Omental fat pad (tissue), 3 donors: ENCODE measurements at regions not wholly inside any gene's neighbourhood (a gene's known extent, or its start where the extent isn't known, plus 50 kb on each side); places are given as distances from the start of the nearest gene placed in this dataset.

Source experiments
- ATAC-seq: fragments of 150-250 bp; one replicate; pipeline ENCODE4 v1.9.1; 2016; ENCODE audit warnings: mild to moderate bottlenecking, moderate library complexity; ENCODE audit not compliant: low FRiP score
- DNase-seq: peaks from one replicate; pipeline ENCODE4 v3.0.0-alpha.2; 2019; ENCODE audit warnings: low spot score
- CTCF ChIP-seq, 3 donors: fragments of 450-650 bp; IDR thresholded peaks; one replicate each; pipeline ENCODE4 v1.5.1; 2016 to 2017; ENCODE audit warnings: antibody characterized with exemption in 3 of 3, mild to moderate bottlenecking in 3 of 3, moderate library complexity in 2 of 3

DNA sequence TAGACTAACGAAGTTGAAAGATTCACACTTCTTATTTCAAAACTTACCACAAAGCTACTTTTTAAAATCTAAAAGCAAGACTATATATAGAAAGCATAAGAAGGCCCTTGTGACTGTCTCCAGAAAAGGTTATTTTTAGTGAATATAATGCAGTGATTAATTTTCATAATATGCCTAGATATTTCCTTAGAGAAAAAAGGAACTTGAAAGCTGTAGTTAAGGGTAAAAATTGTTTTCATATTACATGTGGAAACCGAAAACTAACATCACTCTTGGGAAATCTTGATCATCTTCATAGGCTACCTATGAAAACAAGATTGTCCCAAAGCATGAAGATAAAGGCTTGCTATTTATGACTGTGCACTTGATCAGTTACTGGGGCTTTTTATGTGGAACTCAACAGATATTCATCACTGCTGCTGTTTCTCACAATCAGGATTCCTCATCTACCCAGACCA is 223.2 kb downstream of the SH2D4B start:
- no peak for ATAC-seq
- no peak for TF ChIP-seq CTCF (IDR thresholded peaks at IDR 0.05)
- DNase-seq: no peak

DNA sequence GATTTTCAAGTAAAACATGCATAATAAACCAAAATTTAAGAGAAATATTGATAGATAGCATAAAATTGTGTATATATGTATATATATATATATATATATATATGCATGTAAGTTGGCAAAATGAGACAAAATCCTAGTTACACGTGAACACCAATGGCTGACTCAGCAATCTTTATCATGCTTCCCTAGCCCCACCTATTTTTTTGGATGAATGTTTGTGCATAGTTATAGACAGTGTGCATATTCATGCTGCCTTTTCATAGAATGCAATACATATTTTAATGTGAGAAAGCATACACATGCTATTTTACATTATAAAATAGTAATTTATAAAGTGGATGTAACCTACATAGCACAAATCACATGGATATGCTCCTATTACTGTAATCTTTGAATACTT is 230.3 kb downstream of the SH2D4B start:
- DNase-seq (no peak), ATAC-seq (no peak)
- TF ChIP-seq CTCF (IDR thresholded peaks at IDR 0.05): no peak

GRCh38 chr10:80769700-80770160 is 232.0 kb downstream of the SH2D4B start:
- DNase-seq: no peak
- TF ChIP-seq CTCF (IDR thresholded peaks at IDR 0.05): no peak
- no peak for ATAC-seq

GRCh38 chr10:80770239-80770638 is 232.5 kb downstream of the SH2D4B start:
- TF ChIP-seq CTCF (IDR thresholded peaks at IDR 0.05): no peak
- no peak for DNase-seq
- ATAC-seq: no peak

GRCh38 chr10:80771285-80771684 is 233.6 kb downstream of the SH2D4B start:
- no peak for TF ChIP-seq CTCF (IDR thresholded peaks at IDR 0.05)
- DNase-seq (no peak), ATAC-seq (no peak)

- no peak for TF ChIP-seq CTCF (IDR thresholded peaks at IDR 0.05)
- no peak for ATAC-seq
These were observed 234.3 kb downstream of the SH2D4B start for GRCh38 chr10:80771902-80772555.

GRCh38 chr10:80772596-80772995 is 234.9 kb downstream of the SH2D4B start:
- ATAC-seq: no peak
- TF ChIP-seq CTCF (IDR thresholded peaks at IDR 0.05): no peak

More at GRCh38 chr10:80771902-80772555, 234.3 kb downstream of the SH2D4B start:
- no peak for DNase-seq

More at GRCh38 chr10:80772596-80772995, 234.9 kb downstream of the SH2D4B start:
- DNase-seq: no peak
